Choroid plexus epithelial cell (primary cell): ENCODE measurements at regions not wholly inside any gene's neighbourhood (a gene's known extent, or its start where the extent isn't known, plus 50 kb on each side); places are given as distances from the start of the nearest gene placed in this dataset.
A peak's percentile ranks its signal among the peaks of the same experiment; 100 is the strongest.
"Not testable (repeated sequence)": the region's sequence is repeated elsewhere in the genome, so short reads cannot be mapped to it uniquely, and the experiment has no call there.

Experiments
- DNase-seq: peaks from one replicate; pipeline ENCODE4 v3.0.0-alpha.2; 2010; ENCODE audit warnings: low read depth
- H3K4me3 ChIP-seq: 2 replicates; pipeline ENCODE4 v1.5.1; 2011; ENCODE audit warnings: low read depth, mild to moderate bottlenecking, control low read depth, low read length, moderate library complexity
- CTCF ChIP-seq: conservative IDR thresholded peaks from 2 replicates; pipeline ENCODE4 v1.5.1; 2011; ENCODE audit warnings: low read depth, mild to moderate bottlenecking, control low read depth, inconsistent platforms, low read length, moderate library complexity

- no peak for TF ChIP-seq CTCF
- no peak overlapping the region for H3K4me3 ChIP-seq
Observed at GRCh38 chr10:46216836-46217751, 69.7 kb upstream of the ANTXRL start.

GRCh38 chr10:46217752-46218453 lies 68.9 kb upstream of the ANTXRL start:
- TF ChIP-seq CTCF, result no peak
- no peak for DNase-seq

More at GRCh38 chr10:46216836-46217751, 69.7 kb upstream of the ANTXRL start:
- DNase-seq, result peak; percentile 25

GRCh38 chr10:46218921-46219320 lies 67.9 kb upstream of the ANTXRL start:
- no peak for TF ChIP-seq CTCF
- no peak overlapping the region for H3K4me3 ChIP-seq
- no peak for DNase-seq

More at GRCh38 chr10:46217752-46218453, 68.9 kb upstream of the ANTXRL start:
- no peak overlapping the region for H3K4me3 ChIP-seq

- not testable (repeated sequence) for H3K4me3 ChIP-seq, DNase-seq
Observed at GRCh38 chr10:46219431-46219990, 67.3 kb upstream of the ANTXRL start.

- no peak for TF ChIP-seq CTCF
- no peak for DNase-seq
- H3K4me3 ChIP-seq, result no peak overlapping the region
Observed at GRCh38 chr10:46220187-46220586, 66.6 kb upstream of the ANTXRL start.

GRCh38 chr10:46220872-46221538 lies 65.8 kb upstream of the ANTXRL start:
- TF ChIP-seq CTCF, result peak; percentile 46
- DNase-seq, result no peak
- no peak overlapping the region for H3K4me3 ChIP-seq
